GM18520 (cell line): ENCODE measurements at regions not wholly inside any gene's neighbourhood (a gene's known extent, or its start where the extent isn't known, plus 50 kb on each side); places are given as distances from the start of the nearest gene placed in this dataset.

ENCODE experiments used
- ATAC-seq: cut with Tn5 transposase; IDR thresholded peaks from one replicate; pipeline ENCODE4 v1.9.1; 2021; ENCODE audit not compliant: unreplicated experiment

GRCh38 chr7:132072873-132073272, 503.4 kb downstream of the PLXNA4 start:
- no peak for ATAC-seq

- no peak for ATAC-seq
Observed at GRCh38 chr7:132072165-132072564, 504.1 kb downstream of the PLXNA4 start.

- ATAC-seq = no peak
Observed at GRCh38 chr7:132069306-132069705, 507.0 kb downstream of the PLXNA4 start.

- ATAC-seq = no peak
Observed at GRCh38 chr7:132066761-132067171, 509.5 kb downstream of the PLXNA4 start.

- no peak for ATAC-seq
Observed at GRCh38 chr7:132065989-132066603, 509.7 kb upstream of the PODXL start.

- no peak for ATAC-seq
Observed at GRCh38 chr7:132065193-132065988, 509.0 kb upstream of the PODXL start.

- no peak for ATAC-seq
Observed at GRCh38 chr7:132063800-132064199, 507.4 kb upstream of the PODXL start.

GRCh38 chr7:132061937-132062336, 505.5 kb upstream of the PODXL start:
- no peak for ATAC-seq

GRCh38 chr7:132059141-132059540, 502.7 kb upstream of the PODXL start:
- peak; percentile 80 for ATAC-seq

- no peak for ATAC-seq
Observed at GRCh38 chr7:132055336-132056120, 499.1 kb upstream of the PODXL start.

- ATAC-seq = no peak
Observed at GRCh38 chr7:132053871-132054270, 497.4 kb upstream of the PODXL start.

- ATAC-seq = no peak
Observed at GRCh38 chr7:132051311-132051710, 494.9 kb upstream of the PODXL start.

- ATAC-seq = no peak
Observed at GRCh38 chr7:132049462-132050304, 493.3 kb upstream of the PODXL start.

GRCh38 chr7:132045481-132045980, 489.1 kb upstream of the PODXL start:
- ATAC-seq = no peak

GRCh38 chr7:132045002-132045401, 488.6 kb upstream of the PODXL start:
- ATAC-seq = no peak

GRCh38 chr7:132044247-132044646, 487.8 kb upstream of the PODXL start:
- ATAC-seq = no peak

GRCh38 chr7:132041108-132041507, 484.7 kb upstream of the PODXL start:
- no peak for ATAC-seq

- ATAC-seq = no peak
Observed at GRCh38 chr7:132035517-132036362, 479.3 kb upstream of the PODXL start.

GRCh38 chr7:132034748-132035416, 478.5 kb upstream of the PODXL start:
- ATAC-seq = no peak
